ENCODE measurements at regions not wholly inside any gene's neighbourhood (a gene's known extent, or its start where the extent isn't known, plus 50 kb on each side); places are given as distances from the start of the nearest gene placed in this dataset.

GRCh38 chr20:37586078-37586477 is 58.4 kb upstream of the BLCAP start:
- no peak for TF ChIP-seq CTCF (conservative IDR thresholded peaks at IDR 0.05; ENCODE audit: low read length)
- no peak for DNase-seq (ENCODE audit: low read depth)
- no peak overlapping the region for H3K4me3 ChIP-seq (ENCODE audit: low read length)

GRCh38 chr20:37584238-37584807 is 56.6 kb upstream of the BLCAP start:
- no peak for TF ChIP-seq CTCF (conservative IDR thresholded peaks at IDR 0.05; ENCODE audit: low read length)
- no peak overlapping the region for H3K4me3 ChIP-seq (ENCODE audit: low read length)
- no peak for DNase-seq (ENCODE audit: low read depth)

- no peak for TF ChIP-seq CTCF (conservative IDR thresholded peaks at IDR 0.05; ENCODE audit: low read length)
- DNase-seq (ENCODE audit: low read depth), result no peak
These were observed 53.6 kb upstream of the BLCAP start for GRCh38 chr20:37581246-37581645.

GRCh38 chr20:37580069-37580468 is 52.4 kb upstream of the BLCAP start:
- TF ChIP-seq CTCF (conservative IDR thresholded peaks at IDR 0.05; ENCODE audit: low read length), result no peak
- H3K4me3 ChIP-seq (ENCODE audit: low read length), result no peak overlapping the region
- no peak for DNase-seq (ENCODE audit: low read depth)

More at GRCh38 chr20:37581246-37581645, 53.6 kb upstream of the BLCAP start:
- H3K4me3 ChIP-seq (ENCODE audit: low read length), result no peak overlapping the region

- DNase-seq (ENCODE audit: low read depth), result no peak
- H3K4me3 ChIP-seq (ENCODE audit: low read length), result no peak overlapping the region
- TF ChIP-seq CTCF (conservative IDR thresholded peaks at IDR 0.05; ENCODE audit: low read length), result no peak
These were observed 51.4 kb upstream of the BLCAP start for GRCh38 chr20:37579106-37579505.

GRCh38 chr20:37577981-37578380 is 50.3 kb upstream of the BLCAP start:
- TF ChIP-seq CTCF (conservative IDR thresholded peaks at IDR 0.05; ENCODE audit: low read length), result no peak
- DNase-seq (ENCODE audit: low read depth), result no peak
- no peak overlapping the region for H3K4me3 ChIP-seq (ENCODE audit: low read length)
